NCI-H1436 treated with DMSO at 0.1 percent for 48 hours (cell line): ENCODE measurements at regions not wholly inside any gene's neighbourhood (a gene's known extent, or its start where the extent isn't known, plus 50 kb on each side); places are given as distances from the start of the nearest gene placed in this dataset.
A peak's percentile ranks its signal among the peaks of the same experiment; 100 is the strongest.
"Not testable (repeated sequence)": the region's sequence is repeated elsewhere in the genome, so short reads cannot be mapped to it uniquely, and the experiment has no call there.

Source experiments
- DNase-seq: peaks from one replicate; lab custom pipeline; 2025; lab: John Stamatoyannopoulos, UW

DNA sequence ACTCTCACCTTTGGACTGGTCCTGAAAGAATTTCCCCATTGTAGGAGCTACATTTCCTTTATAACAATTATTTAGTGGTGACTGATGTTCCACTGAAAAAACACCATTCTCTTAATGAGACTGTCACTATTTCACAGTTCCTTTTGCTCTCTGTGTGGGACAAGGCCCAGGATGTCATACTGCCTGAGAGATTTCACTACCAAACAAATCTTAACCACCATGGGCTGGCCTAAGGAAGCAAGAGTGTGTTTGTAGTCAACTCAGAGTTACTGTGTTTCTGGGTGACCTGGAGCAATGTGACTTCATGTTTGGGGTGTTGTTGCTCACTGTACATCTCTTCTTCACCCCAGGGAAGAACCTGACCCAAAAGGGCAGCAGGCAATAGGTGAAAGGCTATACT is 50.1 kb upstream of the ZNF608 start:
- DNase-seq = no peak

DNA sequence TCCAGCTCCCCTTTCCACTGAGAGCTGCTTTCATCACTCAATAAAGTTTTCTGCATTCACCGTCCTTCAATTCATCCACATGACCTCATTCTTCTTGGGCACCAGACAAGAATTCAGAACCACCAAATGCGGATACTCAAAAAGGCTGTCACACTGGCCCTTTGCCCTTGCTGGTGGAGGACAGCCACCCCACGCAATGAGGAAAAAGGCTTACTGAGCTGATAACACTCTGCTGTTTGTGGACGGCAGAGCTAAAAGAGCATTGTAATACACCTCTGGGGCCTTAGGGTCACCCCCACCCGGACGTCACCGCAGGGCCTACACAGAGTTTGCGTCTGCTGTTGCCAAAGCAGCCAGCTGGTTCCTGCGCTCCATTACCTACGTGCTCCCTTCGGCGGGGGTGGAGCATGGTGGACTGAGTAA is 51.2 kb upstream of the ZNF608 start:
- no peak for DNase-seq

- no peak for DNase-seq
Measured at GRCh38 chr5:124798890-124799289, 52.5 kb upstream of the ZNF608 start.

DNA sequence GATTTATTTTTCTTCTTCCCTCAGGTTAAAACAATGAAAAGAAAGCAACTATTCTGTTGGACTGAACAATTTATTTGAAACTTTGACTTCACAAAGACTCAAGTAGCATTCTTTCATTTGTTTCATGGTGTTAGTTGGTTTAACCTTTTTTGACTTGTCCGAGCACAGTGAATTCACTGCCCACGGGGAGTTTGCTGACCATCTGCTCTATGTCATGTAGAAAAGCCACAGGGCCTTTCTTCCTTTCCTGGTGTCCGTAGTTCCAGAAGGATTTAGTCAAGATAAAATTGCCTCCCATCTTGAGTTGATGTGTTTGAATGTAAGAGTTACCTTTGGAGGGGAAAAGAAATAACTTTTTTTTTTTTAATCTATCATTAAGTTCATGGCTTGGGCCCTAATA is 55.1 kb upstream of the ZNF608 start:
- no peak for DNase-seq

DNA sequence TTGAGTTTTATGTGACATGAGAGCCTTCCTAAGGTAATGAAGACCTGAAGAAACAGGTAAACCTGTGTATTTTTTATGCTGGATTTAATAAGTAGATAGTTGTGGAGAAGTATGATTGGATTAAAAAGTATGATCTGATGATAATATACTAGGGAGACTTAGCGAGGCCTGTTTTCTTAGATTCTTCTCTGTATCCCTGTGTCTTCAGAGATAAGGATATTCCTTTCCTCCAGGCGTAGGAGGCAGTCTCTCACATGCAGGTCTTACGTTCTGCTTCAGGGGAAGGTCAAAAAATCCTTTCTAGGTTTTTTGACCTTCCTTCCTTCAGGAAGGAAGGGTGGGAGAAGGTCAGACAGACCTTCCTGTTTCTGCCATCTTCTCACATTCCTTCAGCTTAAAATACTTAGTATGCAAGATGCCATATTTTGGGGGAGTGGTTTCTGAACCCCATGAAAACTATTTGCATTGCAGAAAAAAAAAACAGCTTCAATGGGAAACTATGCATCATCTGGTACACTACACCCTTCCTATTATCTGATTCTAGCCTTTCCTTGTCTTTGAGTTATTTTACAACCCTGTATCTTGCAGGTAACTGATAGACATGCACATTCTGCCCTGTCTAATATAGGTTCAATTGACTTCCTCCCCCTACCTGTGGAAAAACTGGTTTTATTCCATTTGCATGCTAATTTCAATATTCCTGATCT is 57.3 kb upstream of the ZNF608 start:
- no peak for DNase-seq

DNA sequence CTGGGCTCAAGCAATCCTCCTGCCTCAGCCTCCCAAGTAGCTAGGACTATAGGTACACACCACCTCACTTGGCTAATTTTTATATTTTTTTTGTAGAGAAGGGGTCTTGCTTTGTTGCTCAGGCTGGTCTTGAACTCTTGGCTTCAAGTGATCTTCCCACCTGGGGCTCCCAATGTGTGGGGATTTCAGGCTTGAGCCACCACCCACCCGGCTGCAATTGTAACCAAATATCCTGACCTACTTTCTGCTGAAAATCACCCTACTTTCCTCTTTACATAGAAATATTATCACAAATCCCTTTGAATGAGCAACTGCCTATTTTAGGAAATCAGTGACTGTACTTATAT is 59.6 kb upstream of the ZNF608 start:
- DNase-seq = no peak

- DNase-seq = peak; percentile 80
Measured at GRCh38 chr5:124806373-124807077, 60.1 kb upstream of the ZNF608 start.

GRCh38 chr5:124808842-124809268 is 62.4 kb upstream of the ZNF608 start:
- no peak for DNase-seq

GRCh38 chr5:124810396-124811006 is 64.1 kb upstream of the ZNF608 start:
- no peak for DNase-seq

DNA sequence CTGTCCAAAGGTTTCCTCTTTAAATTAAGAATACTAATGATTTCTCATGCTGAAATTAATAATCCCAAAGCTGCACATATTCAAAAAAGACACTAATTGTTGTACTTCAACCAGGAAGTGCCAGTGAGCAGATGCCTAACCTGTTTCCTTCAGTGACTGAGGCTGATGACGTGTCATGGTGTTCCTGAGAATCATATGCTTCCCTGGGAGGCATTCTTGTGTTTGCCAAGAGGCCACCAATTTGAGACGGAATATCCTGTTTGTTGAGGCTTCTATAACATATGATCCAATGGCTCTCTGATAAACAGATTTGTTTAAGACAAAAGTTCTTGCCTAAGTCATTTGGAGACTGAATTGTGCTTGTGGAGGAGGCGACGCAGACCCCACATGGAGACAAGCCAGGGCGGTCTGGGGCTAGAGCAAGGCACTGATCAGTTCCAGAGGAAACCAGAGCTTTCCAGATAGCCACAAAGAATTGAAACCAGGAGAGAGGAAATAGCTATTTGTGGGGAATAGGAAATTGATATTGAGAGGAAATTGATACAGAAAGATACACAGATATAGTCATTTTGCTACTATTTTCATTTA is 66.4 kb upstream of the ZNF608 start:
- DNase-seq = no peak

- no peak for DNase-seq
Measured at GRCh38 chr5:124816381-124816780, 69.9 kb upstream of the ZNF608 start.

DNA sequence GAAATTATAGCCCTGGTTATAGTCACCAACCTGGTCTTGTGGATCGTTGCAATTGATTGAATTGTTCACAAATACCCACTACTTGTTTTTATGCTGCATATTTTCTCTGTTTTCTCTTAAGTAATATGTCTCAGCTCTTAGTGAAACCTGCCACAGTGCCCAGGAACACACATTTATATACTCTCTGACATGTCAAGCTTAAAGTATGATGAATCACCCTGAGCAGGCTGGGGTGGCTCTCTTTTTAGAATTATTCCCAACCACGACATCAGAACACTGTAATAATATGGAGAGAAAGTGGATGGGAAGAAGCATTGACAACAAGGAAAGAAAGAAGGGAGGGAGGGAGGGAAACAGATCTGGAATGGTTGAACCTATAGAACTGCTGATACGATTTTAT is 72.8 kb upstream of the ZNF608 start:
- DNase-seq = no peak

GRCh38 chr5:124822647-124823046 is 76.2 kb upstream of the ZNF608 start:
- no peak for DNase-seq

DNA sequence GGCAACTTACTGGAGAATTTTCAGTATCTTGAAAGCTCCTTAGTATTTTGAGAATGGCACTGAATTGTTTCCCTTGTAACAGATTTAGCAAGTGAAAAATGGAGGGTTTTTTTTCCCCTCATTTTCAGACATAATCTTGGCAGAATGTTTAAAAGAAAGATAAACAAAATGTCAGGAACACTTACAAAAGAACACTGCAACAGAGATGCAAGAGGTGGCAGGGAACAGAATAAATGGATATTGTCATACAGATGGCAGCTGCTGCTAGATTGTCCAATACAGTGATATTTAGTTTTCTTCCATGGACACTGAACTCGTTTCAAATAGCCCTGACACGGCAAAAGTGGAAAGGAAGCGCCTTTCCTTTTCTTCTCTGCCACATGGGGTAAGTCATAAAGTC is 76.9 kb upstream of the ZNF608 start:
- DNase-seq = no peak

GRCh38 chr5:124824637-124825158 is 78.3 kb upstream of the ZNF608 start:
- no peak for DNase-seq

DNA sequence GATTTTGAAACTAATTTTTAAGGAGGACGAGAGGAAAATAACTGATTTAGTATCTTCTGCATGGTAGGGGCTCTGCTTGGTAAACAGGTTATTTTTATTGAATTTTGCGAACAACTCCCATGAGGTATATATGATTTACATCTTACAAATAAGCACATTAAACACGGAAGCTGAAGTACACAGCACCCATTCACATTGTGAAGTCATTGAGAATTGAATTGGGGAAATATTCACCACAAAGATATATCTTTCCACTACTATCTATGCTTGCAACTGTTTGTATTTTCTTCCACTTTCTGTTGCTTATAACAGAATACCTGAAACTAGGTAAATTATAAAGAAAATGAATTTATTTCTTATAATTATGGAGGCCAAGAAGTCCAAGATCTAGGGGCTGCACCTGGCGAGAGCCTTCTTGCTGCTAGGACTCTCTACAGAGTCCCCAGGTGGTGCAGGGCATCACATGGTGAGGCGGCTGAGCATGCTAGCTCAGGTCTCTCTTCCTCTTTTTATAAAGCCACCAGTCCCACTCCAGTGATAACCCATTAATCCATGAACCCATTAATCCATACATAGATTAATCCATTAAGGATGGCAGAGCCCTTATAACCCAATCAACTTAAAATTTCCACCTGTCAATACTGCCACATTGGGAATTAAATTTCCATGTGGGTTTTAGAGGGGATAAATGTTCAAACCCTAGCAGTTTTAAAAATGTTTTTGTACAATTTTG is 79.0 kb upstream of the ZNF608 start:
- DNase-seq = no peak

- no peak for DNase-seq
Measured at GRCh38 chr5:124825983-124826337, 79.5 kb upstream of the ZNF608 start.

DNA sequence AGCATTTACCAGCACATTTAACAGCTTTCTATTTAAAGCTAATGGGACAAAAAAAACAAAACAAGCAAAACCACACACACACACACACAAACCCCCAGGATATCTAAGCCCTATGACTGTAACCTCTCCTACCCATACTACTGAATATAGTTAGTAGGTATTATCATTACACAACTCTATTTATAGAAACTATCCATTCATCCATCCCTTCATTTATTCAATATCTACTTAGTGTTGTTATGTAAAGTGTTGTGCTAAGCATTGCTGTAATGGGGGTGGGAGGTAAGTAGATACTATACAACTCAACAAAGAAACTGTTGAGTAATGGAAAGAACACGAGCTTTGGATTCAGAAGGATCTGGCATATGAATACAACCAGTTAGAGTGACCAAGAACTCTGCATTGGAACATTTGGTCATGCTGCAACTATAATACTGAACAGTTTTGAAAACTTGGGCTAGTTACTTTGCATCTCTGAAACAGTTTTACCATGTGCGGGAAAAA is 82.3 kb upstream of the ZNF608 start:
- no peak for DNase-seq

- DNase-seq = no peak
Measured at GRCh38 chr5:124831687-124832240, 85.3 kb upstream of the ZNF608 start.

DNA sequence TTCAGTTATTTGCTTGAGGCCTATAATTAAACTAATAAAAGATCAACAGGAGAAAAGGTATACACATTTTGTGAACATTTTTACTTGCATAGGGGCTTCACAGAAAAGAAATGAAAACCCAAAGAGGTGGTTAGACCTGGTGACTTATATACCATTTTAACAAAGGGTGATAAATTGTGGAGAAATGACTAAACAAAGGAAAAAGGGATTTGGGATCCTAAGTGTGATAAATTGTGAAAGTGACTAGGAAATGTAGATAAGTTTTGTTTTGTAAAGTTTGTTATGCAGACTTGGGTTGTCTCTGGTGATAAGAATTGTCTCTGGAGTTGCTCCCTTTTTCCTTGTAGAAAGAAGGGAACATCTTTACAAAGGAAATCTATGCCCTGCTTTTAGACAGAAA is 86.1 kb upstream of the ZNF608 start:
- DNase-seq = no peak

- DNase-seq = not testable (repeated sequence)
Measured at GRCh38 chr5:124836314-124836713, 89.9 kb upstream of the ZNF608 start.
